HT1080 (cell line): ENCODE measurements at regions not wholly inside any gene's neighbourhood (a gene's known extent, or its start where the extent isn't known, plus 50 kb on each side); places are given as distances from the start of the nearest gene placed in this dataset.
"Not testable (repeated sequence)": the region's sequence is repeated elsewhere in the genome, so short reads cannot be mapped to it uniquely, and the experiment has no call there.

Experiments used
- DNase-seq: peaks from one replicate; pipeline ENCODE4 v3.0.0-alpha.2; 2015; ENCODE audit warnings: low read depth

- no peak for DNase-seq
Observed at GRCh38 chr3:5687230-5687629, 499.7 kb downstream of the EDEM1 start.

GRCh38 chr3:5690490-5690889 is 503.0 kb downstream of the EDEM1 start:
- no peak for DNase-seq

GRCh38 chr3:5690904-5691532 is 503.5 kb downstream of the EDEM1 start:
- DNase-seq, result peak; percentile 20

GRCh38 chr3:5692446-5692845 is 504.9 kb downstream of the EDEM1 start:
- DNase-seq, result no peak

GRCh38 chr3:5694266-5694665 is 506.8 kb downstream of the EDEM1 start:
- no peak for DNase-seq

- no peak for DNase-seq
Observed at GRCh38 chr3:5698851-5699250, 511.3 kb downstream of the EDEM1 start.

- peak; percentile 37 for DNase-seq
Observed at GRCh38 chr3:5699313-5699712, 511.8 kb downstream of the EDEM1 start.

- DNase-seq, result no peak
Observed at GRCh38 chr3:5699811-5700210, 512.3 kb downstream of the EDEM1 start.

- DNase-seq, result not testable (repeated sequence)
Observed at GRCh38 chr3:5701005-5701404, 513.5 kb downstream of the EDEM1 start.

- no peak for DNase-seq
Observed at GRCh38 chr3:5707794-5708193, 520.3 kb downstream of the EDEM1 start.

GRCh38 chr3:5709714-5710113 is 522.2 kb downstream of the EDEM1 start:
- no peak for DNase-seq

- DNase-seq, result no peak
Observed at GRCh38 chr3:5710718-5711117, 523.2 kb downstream of the EDEM1 start.

- DNase-seq, result no peak
Observed at GRCh38 chr3:5717254-5717653, 529.7 kb downstream of the EDEM1 start.

GRCh38 chr3:5719668-5720067 is 532.2 kb downstream of the EDEM1 start:
- not testable (repeated sequence) for DNase-seq

- no peak for DNase-seq
Observed at GRCh38 chr3:5725801-5726200, 538.3 kb downstream of the EDEM1 start.

- DNase-seq, result no peak
Observed at GRCh38 chr3:5726621-5727020, 539.1 kb downstream of the EDEM1 start.

GRCh38 chr3:5727743-5728484 is 540.4 kb downstream of the EDEM1 start:
- no peak for DNase-seq

- peak; percentile 7 for DNase-seq
Observed at GRCh38 chr3:5729852-5730251, 542.3 kb downstream of the EDEM1 start.

GRCh38 chr3:5731100-5731499 is 543.6 kb downstream of the EDEM1 start:
- DNase-seq, result no peak

- DNase-seq, result no peak
Observed at GRCh38 chr3:5732081-5732480, 544.6 kb downstream of the EDEM1 start.

- no peak for DNase-seq
Observed at GRCh38 chr3:5733995-5734394, 546.5 kb downstream of the EDEM1 start.

- no peak for DNase-seq
Observed at GRCh38 chr3:5735896-5736295, 548.4 kb downstream of the EDEM1 start.

- DNase-seq, result no peak
Observed at GRCh38 chr3:5739299-5739935, 551.9 kb downstream of the EDEM1 start.
